ENCODE measurements at regions not wholly inside any gene's neighbourhood (a gene's known extent, or its start where the extent isn't known, plus 50 kb on each side); places are given as distances from the start of the nearest gene placed in this dataset.

- Histone ChIP-seq H3K27ac (no peak overlapping the region), H3K4me3 (no peak overlapping the region)
Measured at GRCh38 chr16:76883076-76883475, 307.9 kb upstream of the MON1B start.

- Histone ChIP-seq H3K4me3 (no peak overlapping the region), H3K27ac (no peak overlapping the region)
Measured at GRCh38 chr16:76885776-76886537, 305.0 kb upstream of the MON1B start.

- H3K4me3 ChIP-seq = no peak overlapping the region
Measured at GRCh38 chr16:76897816-76898215, 293.2 kb upstream of the MON1B start.

GRCh38 chr16:76899767-76900166 is 291.2 kb upstream of the MON1B start:
- H3K27ac ChIP-seq = no peak overlapping the region
- H3K4me3 ChIP-seq = no peak overlapping the region

More at GRCh38 chr16:76897816-76898215, 293.2 kb upstream of the MON1B start:
- no peak overlapping the region for H3K27ac ChIP-seq

- Histone ChIP-seq H3K27ac (no peak overlapping the region), H3K4me3 (no peak overlapping the region)
Measured at GRCh38 chr16:76900285-76901263, 290.4 kb upstream of the MON1B start.

DNA sequence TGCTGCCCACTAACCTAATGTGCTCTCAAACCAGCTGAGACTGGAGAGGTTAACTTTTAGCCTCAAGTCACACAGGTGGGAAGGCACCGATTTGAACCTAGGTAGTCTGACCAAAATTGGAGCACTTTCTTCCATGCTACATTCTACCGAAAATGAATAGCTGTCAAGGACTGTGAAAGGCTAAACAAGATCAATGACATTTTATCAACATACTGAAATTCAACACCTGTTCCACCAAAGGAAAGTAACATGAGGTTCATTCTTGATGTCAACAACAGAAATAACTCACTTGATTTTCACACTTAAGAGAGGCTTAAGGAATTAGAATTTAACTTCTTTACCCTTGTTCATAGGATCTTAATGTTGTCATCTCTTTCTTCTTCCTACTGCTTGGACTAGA is 284.4 kb upstream of the MON1B start:
- no peak overlapping the region for H3K4me3 ChIP-seq
- no peak overlapping the region for H3K27ac ChIP-seq

- H3K27ac ChIP-seq = no peak overlapping the region
- H3K4me3 ChIP-seq = no peak overlapping the region
Measured at GRCh38 chr16:76910931-76911330, 280.1 kb upstream of the MON1B start.

- Histone ChIP-seq H3K27ac (no peak overlapping the region), H3K4me3 (no peak overlapping the region)
Measured at GRCh38 chr16:76913046-76913445, 277.9 kb upstream of the MON1B start.

GRCh38 chr16:76926042-76926441 is 264.9 kb upstream of the MON1B start:
- H3K27ac ChIP-seq = no peak overlapping the region
- H3K4me3 ChIP-seq = no peak overlapping the region

DNA sequence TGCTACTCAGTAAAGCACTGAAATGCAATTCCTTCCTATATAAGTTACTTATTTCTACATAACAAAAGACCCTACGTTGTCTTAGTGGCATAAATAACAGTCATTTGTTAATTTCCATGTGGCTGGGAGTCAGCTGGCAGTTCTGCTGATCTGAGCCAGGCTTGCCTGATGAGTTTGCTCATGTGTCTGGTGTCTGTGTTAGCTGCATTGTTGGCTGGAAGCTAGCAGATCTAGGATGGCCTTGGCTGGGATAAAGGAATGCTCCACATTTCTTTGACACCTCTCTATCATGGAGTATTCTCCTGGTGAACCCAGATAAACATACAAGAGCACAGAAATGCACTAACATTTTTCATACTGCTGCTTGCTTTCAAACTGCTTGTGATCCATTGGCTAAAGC is 264.4 kb upstream of the MON1B start:
- Histone ChIP-seq H3K27ac (no peak overlapping the region), H3K4me3 (no peak overlapping the region)

- H3K27ac ChIP-seq = no peak overlapping the region
- H3K4me3 ChIP-seq = no peak overlapping the region
Measured at GRCh38 chr16:76931186-76931585, 259.8 kb upstream of the MON1B start.

DNA sequence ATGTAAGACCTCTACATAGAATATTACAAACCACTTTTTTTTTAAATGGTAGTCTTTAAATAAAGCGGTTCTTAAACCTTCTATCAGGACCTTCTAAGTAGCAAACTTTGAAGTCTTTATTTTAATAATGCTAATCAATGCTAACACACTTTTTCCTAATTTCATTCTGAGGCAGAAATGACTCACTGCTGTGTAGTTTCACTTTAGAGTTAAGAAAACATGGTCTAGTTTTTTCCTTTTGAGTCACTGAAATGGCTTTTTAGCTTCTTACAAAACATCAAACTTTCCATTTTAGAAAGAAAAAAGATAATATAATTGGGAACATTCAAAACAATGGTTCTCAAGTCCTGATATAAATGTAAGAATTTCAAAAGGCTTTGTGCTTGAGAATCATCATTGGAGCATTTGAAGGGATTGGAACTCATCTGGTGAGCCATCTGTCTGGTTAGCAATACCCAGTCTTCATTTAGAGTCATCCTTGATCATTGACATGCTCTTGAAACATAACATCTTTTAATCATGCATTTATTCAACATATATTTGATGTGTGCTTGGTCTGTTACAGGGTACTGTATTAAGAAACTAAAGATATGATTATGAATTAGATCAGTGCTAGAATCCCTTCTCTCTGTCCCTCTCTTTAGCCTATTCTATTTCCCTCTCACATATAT is 258.3 kb upstream of the MON1B start:
- Histone ChIP-seq H3K4me3 (no peak overlapping the region), H3K27ac (peak overlapping the region in 1 of 21 experiments; percentile 2)

GRCh38 chr16:76940251-76940650 is 250.7 kb upstream of the MON1B start:
- H3K27ac ChIP-seq = no peak overlapping the region

DNA sequence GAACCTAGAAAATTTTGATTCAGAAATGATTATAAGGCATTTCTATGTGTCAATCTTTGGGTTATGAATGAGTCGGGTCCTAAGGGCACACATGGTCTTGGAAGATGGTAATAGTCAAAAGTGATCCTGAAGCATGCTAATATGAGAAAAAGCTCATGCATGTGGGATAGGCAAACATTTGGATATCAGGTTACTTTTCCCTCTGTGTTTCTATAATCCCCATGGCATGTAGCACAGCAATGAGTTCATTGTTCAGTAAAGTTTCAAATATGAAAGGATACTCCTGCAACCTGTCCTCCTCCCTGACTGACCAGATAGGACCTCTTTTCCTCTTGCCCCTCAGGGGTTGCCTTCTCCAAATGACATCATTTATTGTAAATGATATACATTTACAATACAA is 249.9 kb upstream of the MON1B start:
- Histone ChIP-seq H3K4me3 (no peak overlapping the region), H3K27ac (no peak overlapping the region)

More at GRCh38 chr16:76940251-76940650, 250.7 kb upstream of the MON1B start:
- no peak overlapping the region for H3K4me3 ChIP-seq

DNA sequence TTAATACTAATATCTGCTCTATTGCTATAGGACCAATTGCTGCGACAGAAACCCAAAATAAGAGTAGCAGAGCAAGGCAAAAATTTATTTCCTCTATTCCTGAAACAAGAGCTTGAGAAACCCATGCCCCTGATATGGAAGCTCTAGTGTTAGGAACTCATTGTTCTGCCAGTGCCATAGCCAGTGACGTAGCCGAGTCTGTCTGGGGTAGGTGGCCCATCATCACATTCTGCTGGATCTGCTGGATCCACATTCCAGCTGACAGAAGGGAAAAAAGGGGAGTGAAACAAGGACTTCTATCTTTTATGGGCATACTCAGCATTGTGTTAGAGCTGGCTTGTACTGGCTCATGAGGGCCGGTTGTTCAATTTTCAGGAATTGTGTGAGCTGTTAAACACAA is 248.9 kb upstream of the MON1B start:
- no peak overlapping the region for H3K27ac ChIP-seq
- no peak overlapping the region for H3K4me3 ChIP-seq

DNA sequence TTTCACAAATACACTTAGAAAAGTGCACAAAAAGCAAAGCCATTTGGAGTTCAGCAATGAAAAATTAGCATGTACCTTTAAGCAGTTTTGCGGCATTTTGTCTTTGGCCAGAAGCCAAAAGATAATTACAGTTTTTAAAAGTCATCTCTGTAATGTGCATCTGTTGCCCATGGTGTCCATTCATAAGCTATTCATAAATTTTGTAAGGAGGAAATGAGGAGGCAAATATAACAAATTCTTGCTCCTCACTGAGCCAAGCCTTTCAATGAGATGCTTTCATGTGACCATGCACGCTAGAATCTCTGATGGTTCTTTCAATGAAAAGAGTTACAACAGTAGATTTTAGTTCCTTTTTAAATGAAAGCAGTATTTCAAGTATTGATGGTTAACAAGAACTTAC is 247.1 kb upstream of the MON1B start:
- no peak overlapping the region for H3K4me3 ChIP-seq
- H3K27ac ChIP-seq = no peak overlapping the region

GRCh38 chr16:76946879-76947278 is 244.1 kb upstream of the MON1B start:
- no peak overlapping the region for H3K27ac ChIP-seq
- no peak overlapping the region for H3K4me3 ChIP-seq

- H3K27ac ChIP-seq = no peak overlapping the region
- no peak overlapping the region for H3K4me3 ChIP-seq
Measured at GRCh38 chr16:76947749-76948148, 243.2 kb upstream of the MON1B start.

GRCh38 chr16:76955629-76956028 is 235.4 kb upstream of the MON1B start:
- Histone ChIP-seq H3K27ac (no peak overlapping the region), H3K4me3 (no peak overlapping the region)

- no peak overlapping the region for H3K27ac ChIP-seq
- H3K4me3 ChIP-seq = no peak overlapping the region
Measured at GRCh38 chr16:76956394-76956793, 234.6 kb upstream of the MON1B start.

Data from skin epidermis (tissue), 12 donors.